Panc1 (cell line): ENCODE measurements at regions not wholly inside any gene's neighbourhood (a gene's known extent, or its start where the extent isn't known, plus 50 kb on each side); places are given as distances from the start of the nearest gene placed in this dataset.

Source experiments
- ATAC-seq: fragments of 200-7000 bp; cut with Tn5 transposase; 2 replicates; pipeline ENCODE4 v1.9.1; 2020; ENCODE audit warnings: mild to moderate bottlenecking, moderate library complexity
- BruUV-seq: library from RNA; stranded (reverse); fragments of 400-500 nt; replicated peaks from 2 replicates; lab custom pipeline; 2021; lab: Mats Ljungman, UMichigan
- CTCF ChIA-PET: fragments of 300-600 bp; sonication (Branson Sonifier 250); formaldehyde crosslinking; loops from one replicate; lab custom pipeline; 2022; ENCODE audit warnings: antibody characterized with exemption; lab: Charles Lee
- POLR2A ChIA-PET: fragments of 300-600 bp; sonication (Branson Sonifier 250); formaldehyde crosslinking; loops from one replicate; lab custom pipeline; 2022; ENCODE audit warnings: antibody characterized with exemption; lab: Charles Lee
- DNase-seq: peaks from one replicate; pipeline ENCODE4 v3.0.0-alpha.2; 2010; ENCODE audit warnings: low read depth, low spot score
- H3K27ac ChIP-seq: 2 replicates; pipeline ENCODE4 v1.5.1; 2011; ENCODE audit warnings: mild to moderate bottlenecking, low read length, inconsistent platforms
- H3K27me3 ChIP-seq: fragments of 200-500 bp; sonication (Bioruptor generic); 2 replicates; pipeline ENCODE4 v1.6.0; 2014; ENCODE audit warnings: low read length, inconsistent platforms; ENCODE audit not compliant: control insufficient read depth, insufficient read depth
- H3K36me3 ChIP-seq: fragments of 200-500 bp; sonication (Bioruptor generic); 2 replicates; pipeline ENCODE4 v1.5.1; 2014; ENCODE audit warnings: inconsistent platforms, mild to moderate bottlenecking, low read length, moderate library complexity; ENCODE audit not compliant: control insufficient read depth, insufficient read depth
- H3K4me1 ChIP-seq: 2 replicates; pipeline ENCODE4 v1.5.1; 2011; ENCODE audit warnings: inconsistent platforms, mild to moderate bottlenecking, low read length, moderate library complexity; ENCODE audit not compliant: control insufficient read depth, insufficient read depth
- H3K4me3 ChIP-seq, 2 experiments: 2 replicates each; pipeline ENCODE4 v1.5.1; 2011 to 2012; ENCODE audit warnings: low read depth in 2 of 2, low read length in 2 of 2, mild to moderate bottlenecking in 2 of 2, inconsistent platforms in 1 of 2, moderate library complexity in 1 of 2
- H3K9me3 ChIP-seq: fragments of 200-500 bp; sonication (Bioruptor generic); 2 replicates; pipeline ENCODE4 v1.5.1; 2014; ENCODE audit warnings: low read depth, mild to moderate bottlenecking, inconsistent platforms, low read length, moderate library complexity; ENCODE audit not compliant: control insufficient read depth, insufficient read depth
- POLR2AphosphoS5 ChIP-seq: IDR thresholded peaks from 2 replicates; pipeline ENCODE4 v1.6.1; 2012; ENCODE audit warnings: mild to moderate bottlenecking, low read depth, low read length, moderate library complexity
- SIN3A ChIP-seq: IDR thresholded peaks from 2 replicates; pipeline ENCODE4 v1.6.1; 2012; ENCODE audit warnings: low read depth, mild to moderate bottlenecking, low read length, moderate library complexity, borderline replicate concordance; ENCODE audit not compliant: insufficient read depth
- TCF7L2 ChIP-seq: IDR thresholded peaks from 2 replicates; pipeline ENCODE4 v1.6.1; 2011; ENCODE audit warnings: mild to moderate bottlenecking, low read depth, low read length, inconsistent platforms
- in situ Hi-C: cut with HindIII; loops from 2 replicates; pipeline ENCODE4 v1.10.0; 2016; ENCODE audit warnings: low sequenced_read_pairs, low pct_unique_long_range_greater_than_20kb
- intact Hi-C: fragments of 100-400 bp; cut with micrococcal nuclease; formaldehyde crosslinking; loops from one replicate; pipeline ENCODE4 v1.10.0; 2022; ENCODE audit not compliant: unreplicated experiment
- TF ChIP-seq, protein P1 (sequence below): fragments of 450-650 bp; IDR thresholded peaks from 2 replicates; pipeline ENCODE4 v1.5.1; 2017; ENCODE audit warnings: mild to moderate bottlenecking
- TF ChIP-seq, protein P2 (sequence below), 2 experiments: IDR thresholded peaks; 2 replicates each; pipeline ENCODE4 v1.6.1; 2011 to 2012; ENCODE audit warnings: low read depth in 2 of 2, control low read depth in 1 of 2, low read length in 1 of 2, mild to moderate bottlenecking in 1 of 2, moderate library complexity in 1 of 2; ENCODE audit not compliant: insufficient read depth in 1 of 2

DNA sequence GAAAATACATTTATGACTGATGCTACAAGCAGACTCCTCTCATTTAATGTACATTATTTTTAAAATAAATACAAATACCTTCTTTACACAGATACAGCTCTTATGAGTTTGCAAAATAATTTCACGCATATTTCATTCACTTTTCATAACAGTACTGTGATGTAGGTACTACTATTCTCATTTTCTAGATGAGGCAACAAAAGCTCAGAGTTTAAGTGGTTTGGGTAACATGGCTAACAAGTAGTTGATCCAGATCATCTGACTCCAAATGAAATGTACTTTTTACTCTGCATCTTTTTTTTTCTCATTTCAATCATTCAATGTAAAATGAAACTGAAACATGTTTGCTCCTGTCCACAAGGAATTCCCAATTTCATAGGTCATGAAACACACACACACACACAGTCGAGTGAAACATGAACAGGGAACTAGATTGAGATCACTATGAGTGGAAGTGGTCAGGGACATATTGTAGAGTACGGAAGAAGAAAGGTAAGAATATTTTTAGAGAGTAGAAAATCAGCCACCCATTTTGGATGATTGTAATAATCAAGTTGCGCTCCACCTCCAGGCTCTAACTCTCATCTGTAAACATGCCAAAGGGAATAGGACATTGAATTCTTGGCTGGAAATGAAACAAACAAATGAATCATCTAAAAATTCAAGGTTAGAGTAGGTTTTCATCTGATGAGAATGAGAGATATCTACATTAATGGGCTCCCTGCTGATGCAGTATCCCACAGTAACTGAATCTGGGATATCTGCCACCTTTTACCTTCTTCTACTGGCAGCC is 92.4 kb downstream of the CLDN1 start:
- ChIA-PET CTCF (no interaction called here), POLR2A (no interaction called here)
- intact Hi-C loops = loop anchor here (5.0 to 10.0 kb wide), 4 partner anchors 152 to 465 kb away; no protein-coding TSS in a partner anchor
- DNase-seq (peak; percentile 74), ATAC-seq (peak; percentile 85)
- peak overlapping the region in 1 of 2 experiments; percentile 12; a peak in 1 of 4 replicates for H3K4me3 ChIP-seq
- no peaks in the 10 kb centered on the region for H3K36me3 ChIP-seq
- H3K27me3 ChIP-seq = no peaks in the 10 kb centered on the region
- TF ChIP-seq SIN3A (no peak), TCF7L2 (peak; percentile 66; the same call in 1 of the 2 replicates), POLR2AphosphoS5 (peak; percentile 27; the same call in 1 of the 2 replicates)
- TF ChIP-seq, protein P1, sequence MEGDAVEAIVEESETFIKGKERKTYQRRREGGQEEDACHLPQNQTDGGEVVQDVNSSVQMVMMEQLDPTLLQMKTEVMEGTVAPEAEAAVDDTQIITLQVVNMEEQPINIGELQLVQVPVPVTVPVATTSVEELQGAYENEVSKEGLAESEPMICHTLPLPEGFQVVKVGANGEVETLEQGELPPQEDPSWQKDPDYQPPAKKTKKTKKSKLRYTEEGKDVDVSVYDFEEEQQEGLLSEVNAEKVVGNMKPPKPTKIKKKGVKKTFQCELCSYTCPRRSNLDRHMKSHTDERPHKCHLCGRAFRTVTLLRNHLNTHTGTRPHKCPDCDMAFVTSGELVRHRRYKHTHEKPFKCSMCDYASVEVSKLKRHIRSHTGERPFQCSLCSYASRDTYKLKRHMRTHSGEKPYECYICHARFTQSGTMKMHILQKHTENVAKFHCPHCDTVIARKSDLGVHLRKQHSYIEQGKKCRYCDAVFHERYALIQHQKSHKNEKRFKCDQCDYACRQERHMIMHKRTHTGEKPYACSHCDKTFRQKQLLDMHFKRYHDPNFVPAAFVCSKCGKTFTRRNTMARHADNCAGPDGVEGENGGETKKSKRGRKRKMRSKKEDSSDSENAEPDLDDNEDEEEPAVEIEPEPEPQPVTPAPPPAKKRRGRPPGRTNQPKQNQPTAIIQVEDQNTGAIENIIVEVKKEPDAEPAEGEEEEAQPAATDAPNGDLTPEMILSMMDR = no peak
- TF ChIP-seq, protein P2, sequence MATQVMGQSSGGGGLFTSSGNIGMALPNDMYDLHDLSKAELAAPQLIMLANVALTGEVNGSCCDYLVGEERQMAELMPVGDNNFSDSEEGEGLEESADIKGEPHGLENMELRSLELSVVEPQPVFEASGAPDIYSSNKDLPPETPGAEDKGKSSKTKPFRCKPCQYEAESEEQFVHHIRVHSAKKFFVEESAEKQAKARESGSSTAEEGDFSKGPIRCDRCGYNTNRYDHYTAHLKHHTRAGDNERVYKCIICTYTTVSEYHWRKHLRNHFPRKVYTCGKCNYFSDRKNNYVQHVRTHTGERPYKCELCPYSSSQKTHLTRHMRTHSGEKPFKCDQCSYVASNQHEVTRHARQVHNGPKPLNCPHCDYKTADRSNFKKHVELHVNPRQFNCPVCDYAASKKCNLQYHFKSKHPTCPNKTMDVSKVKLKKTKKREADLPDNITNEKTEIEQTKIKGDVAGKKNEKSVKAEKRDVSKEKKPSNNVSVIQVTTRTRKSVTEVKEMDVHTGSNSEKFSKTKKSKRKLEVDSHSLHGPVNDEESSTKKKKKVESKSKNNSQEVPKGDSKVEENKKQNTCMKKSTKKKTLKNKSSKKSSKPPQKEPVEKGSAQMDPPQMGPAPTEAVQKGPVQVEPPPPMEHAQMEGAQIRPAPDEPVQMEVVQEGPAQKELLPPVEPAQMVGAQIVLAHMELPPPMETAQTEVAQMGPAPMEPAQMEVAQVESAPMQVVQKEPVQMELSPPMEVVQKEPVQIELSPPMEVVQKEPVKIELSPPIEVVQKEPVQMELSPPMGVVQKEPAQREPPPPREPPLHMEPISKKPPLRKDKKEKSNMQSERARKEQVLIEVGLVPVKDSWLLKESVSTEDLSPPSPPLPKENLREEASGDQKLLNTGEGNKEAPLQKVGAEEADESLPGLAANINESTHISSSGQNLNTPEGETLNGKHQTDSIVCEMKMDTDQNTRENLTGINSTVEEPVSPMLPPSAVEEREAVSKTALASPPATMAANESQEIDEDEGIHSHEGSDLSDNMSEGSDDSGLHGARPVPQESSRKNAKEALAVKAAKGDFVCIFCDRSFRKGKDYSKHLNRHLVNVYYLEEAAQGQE (IDR thresholded peaks at IDR 0.05; ENCODE audit: insufficient read depth in 1 of 2, low read depth in 2 of 2, low read length in 1 of 2) = no peak
- peak overlapping the region; percentile 57 for H3K27ac ChIP-seq
- H3K4me1 ChIP-seq = peaks cover 2% of the 10 kb centered on the region; the same call in 1 of the 2 replicates
- no TSS peak for BruUV-seq
- H3K9me3 ChIP-seq = no peaks in the 10 kb centered on the region
- in situ Hi-C loops = no loop called here

DNA sequence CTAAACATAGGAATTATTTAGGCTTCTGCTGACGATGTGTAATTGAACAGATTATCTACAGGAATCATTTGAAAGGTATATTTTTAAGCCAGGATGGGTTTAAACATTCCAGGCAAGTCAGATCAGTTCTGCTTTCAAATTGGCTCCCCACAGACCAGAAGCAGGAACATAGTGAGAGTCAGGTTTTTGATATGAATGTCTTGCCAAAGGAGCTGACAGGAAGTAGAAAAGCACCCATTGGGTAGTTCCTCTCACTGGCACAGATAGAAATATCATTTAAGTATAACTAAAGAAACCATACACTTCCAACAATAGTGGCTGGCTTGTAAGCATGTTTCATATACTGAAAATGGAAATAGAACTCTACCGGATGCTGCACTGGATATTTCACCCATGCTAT is 95.2 kb downstream of the CLDN1 start:
- DNase-seq = no peak
- in situ Hi-C loops (no loop called here), intact Hi-C loops (loop anchor here (5.0 to 10.0 kb wide), 4 partner anchors 155 to 468 kb away; no protein-coding TSS in a partner anchor)
- ChIA-PET CTCF (no interaction called here), POLR2A (no interaction called here)
- Histone ChIP-seq H3K4me3 (no peak overlapping the region), H3K9me3 (no peaks in the 10 kb centered on the region), H3K36me3 (no peaks in the 10 kb centered on the region), H3K27ac (no peak overlapping the region), H3K4me1 (peaks cover 2% of the 10 kb centered on the region; the same call in 1 of the 2 replicates), H3K27me3 (no peaks in the 10 kb centered on the region)
- no TSS peak for BruUV-seq
- TF ChIP-seq, protein P2 (IDR thresholded peaks at IDR 0.05; ENCODE audit: insufficient read depth in 1 of 2, low read depth in 2 of 2, low read length in 1 of 2) = no peak
- ATAC-seq = no peak
